Kidney (tissue), 13 donors: ENCODE measurements at regions not wholly inside any gene's neighbourhood (a gene's known extent, or its start where the extent isn't known, plus 50 kb on each side); places are given as distances from the start of the nearest gene placed in this dataset.

ENCODE experiments used
- DNase-seq, 5 donors: peaks; one replicate each; pipeline ENCODE4 v3.0.0-alpha.2; 2013 to 2020
- FAIRE-seq: peaks from 2 replicates; lab custom pipeline; 2012; peaks lifted over from hg19 to GRCh38; lab: Jason Lieb, UNC
- H3K27ac ChIP-seq, 2 donors: one replicate each; pipeline ENCODE4 v1.7.0; 2013; ENCODE audit warnings: low read depth in 2 of 2, low read length in 2 of 2, inconsistent platforms in 1 of 2
- H3K27me3 ChIP-seq: one replicate; pipeline ENCODE4 v1.7.1; 2013; ENCODE audit warnings: low read length, inconsistent platforms; ENCODE audit not compliant: control insufficient read depth, insufficient read depth
- H3K36me3 ChIP-seq, 3 donors: one replicate each; pipeline versions ENCODE4 v1.7.0 to v1.7.1; 2013; ENCODE audit warnings: low read length in 3 of 3, control low read depth in 1 of 3, inconsistent platforms in 1 of 3; ENCODE audit not compliant: insufficient read depth in 3 of 3, control insufficient read depth in 2 of 3
- H3K4me1 ChIP-seq, 3 donors: one replicate each; pipeline versions ENCODE4 v1.7.0 to v1.7.1; 2013; ENCODE audit warnings: low read length in 3 of 3, inconsistent platforms in 1 of 3, low read depth in 1 of 3; ENCODE audit not compliant: control insufficient read depth in 2 of 3, insufficient read depth in 2 of 3
- H3K4me3 ChIP-seq, 3 donors: one replicate each; pipeline versions ENCODE4 v1.7.0 to v1.8.1; 2013; ENCODE audit warnings: low read length in 3 of 3, control low read depth in 1 of 3, inconsistent platforms in 1 of 3
- H3K9ac ChIP-seq, 3 donors: one replicate each; pipeline versions ENCODE4 v1.7.0 to v1.7.1; 2013; ENCODE audit warnings: low read length in 3 of 3, control low read depth in 1 of 3, inconsistent platforms in 1 of 3
- H3K9me3 ChIP-seq, 3 donors: one replicate each; pipeline versions ENCODE4 v1.7.0 to v1.7.1; 2013; ENCODE audit warnings: low read length in 3 of 3, control low read depth in 1 of 3, inconsistent platforms in 1 of 3; ENCODE audit not compliant: control insufficient read depth in 2 of 3, insufficient read depth in 1 of 3
- intact Hi-C: fragments of 100-400 bp; cut with DNase I; formaldehyde crosslinking; loops from one replicate; pipeline ENCODE4 v1.11.1; 2022
- TF ChIP-seq, protein P1 (sequence below): IDR thresholded peaks from 3 replicates; pipeline ENCODE4 v1.5.1; 2012; ENCODE audit warnings: mild to moderate bottlenecking, moderate library complexity, borderline replicate concordance; ENCODE audit not compliant: insufficient read depth; ENCODE audit errors: extremely low read depth
- donor health status: control.
- donor health status: control.
- donor health status: control.
- donor health status: control.
- donor health status: control.
- donor health status: DM: yes; HTN: yes; CAD: no.
- donor health status: Normal renal cell carcinoma (clear cell type).

DNA sequence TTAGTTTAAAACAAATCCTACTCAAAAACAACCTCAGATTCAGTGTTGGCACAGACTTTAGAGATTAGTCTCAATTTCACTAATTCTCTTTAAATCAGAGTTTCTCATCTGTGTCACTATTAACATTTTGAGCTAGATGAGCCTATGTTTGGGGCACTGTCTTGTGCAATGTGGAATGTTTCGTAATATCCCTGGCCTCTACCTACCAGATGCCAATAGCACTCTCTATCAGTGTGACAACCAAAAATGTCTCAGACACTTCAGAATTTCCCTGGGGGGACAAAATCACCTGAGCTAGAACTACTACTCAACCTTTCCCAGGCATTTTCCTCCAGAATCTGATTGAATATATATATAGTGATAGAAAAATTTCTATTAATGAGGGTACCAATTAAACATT lies 465.2 kb upstream of the RGMB start:
- H3K4me3 ChIP-seq = no peak overlapping the region
- intact Hi-C loops = no loop called here
- no peak overlapping the region for H3K27ac ChIP-seq
- TF ChIP-seq, protein P1, sequence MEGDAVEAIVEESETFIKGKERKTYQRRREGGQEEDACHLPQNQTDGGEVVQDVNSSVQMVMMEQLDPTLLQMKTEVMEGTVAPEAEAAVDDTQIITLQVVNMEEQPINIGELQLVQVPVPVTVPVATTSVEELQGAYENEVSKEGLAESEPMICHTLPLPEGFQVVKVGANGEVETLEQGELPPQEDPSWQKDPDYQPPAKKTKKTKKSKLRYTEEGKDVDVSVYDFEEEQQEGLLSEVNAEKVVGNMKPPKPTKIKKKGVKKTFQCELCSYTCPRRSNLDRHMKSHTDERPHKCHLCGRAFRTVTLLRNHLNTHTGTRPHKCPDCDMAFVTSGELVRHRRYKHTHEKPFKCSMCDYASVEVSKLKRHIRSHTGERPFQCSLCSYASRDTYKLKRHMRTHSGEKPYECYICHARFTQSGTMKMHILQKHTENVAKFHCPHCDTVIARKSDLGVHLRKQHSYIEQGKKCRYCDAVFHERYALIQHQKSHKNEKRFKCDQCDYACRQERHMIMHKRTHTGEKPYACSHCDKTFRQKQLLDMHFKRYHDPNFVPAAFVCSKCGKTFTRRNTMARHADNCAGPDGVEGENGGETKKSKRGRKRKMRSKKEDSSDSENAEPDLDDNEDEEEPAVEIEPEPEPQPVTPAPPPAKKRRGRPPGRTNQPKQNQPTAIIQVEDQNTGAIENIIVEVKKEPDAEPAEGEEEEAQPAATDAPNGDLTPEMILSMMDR = no peak
- DNase-seq = no peak
- no peak for FAIRE-seq
- no peak overlapping the region for H3K9ac ChIP-seq
- no peaks in the 10 kb centered on the region for H3K36me3 ChIP-seq
- H3K9me3 ChIP-seq = no peaks in the 10 kb centered on the region
- H3K4me1 ChIP-seq = no peaks in the 10 kb centered on the region
- no peaks in the 10 kb centered on the region for H3K27me3 ChIP-seq

DNA sequence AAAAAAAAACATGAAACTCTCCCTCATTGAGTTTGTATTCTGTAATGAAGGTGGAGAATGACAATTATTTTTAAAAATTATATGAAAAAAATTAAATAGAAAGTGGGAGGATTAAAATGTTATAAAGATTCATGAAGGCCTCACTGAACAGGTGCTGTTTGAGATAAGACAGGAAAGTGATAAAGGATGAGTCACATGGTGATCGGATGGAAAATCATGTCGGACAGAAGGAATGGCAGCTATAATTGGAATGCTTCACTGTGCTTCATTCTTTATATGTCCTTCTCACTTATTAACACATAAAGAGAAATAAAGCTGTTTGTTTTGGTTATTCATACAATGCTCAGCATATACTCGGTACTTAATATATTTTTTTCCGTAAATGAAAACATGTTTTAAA lies 464.5 kb upstream of the RGMB start:
- no peak overlapping the region for H3K27ac ChIP-seq
- no peaks in the 10 kb centered on the region for H3K4me1 ChIP-seq
- H3K4me3 ChIP-seq = no peak overlapping the region
- H3K9ac ChIP-seq = no peak overlapping the region
- H3K27me3 ChIP-seq = no peaks in the 10 kb centered on the region
- TF ChIP-seq, protein P1 = no peak
- no peak for DNase-seq
- no peak for FAIRE-seq
- H3K36me3 ChIP-seq = no peaks in the 10 kb centered on the region
- intact Hi-C loops = no loop called here
- H3K9me3 ChIP-seq = no peaks in the 10 kb centered on the region

DNA sequence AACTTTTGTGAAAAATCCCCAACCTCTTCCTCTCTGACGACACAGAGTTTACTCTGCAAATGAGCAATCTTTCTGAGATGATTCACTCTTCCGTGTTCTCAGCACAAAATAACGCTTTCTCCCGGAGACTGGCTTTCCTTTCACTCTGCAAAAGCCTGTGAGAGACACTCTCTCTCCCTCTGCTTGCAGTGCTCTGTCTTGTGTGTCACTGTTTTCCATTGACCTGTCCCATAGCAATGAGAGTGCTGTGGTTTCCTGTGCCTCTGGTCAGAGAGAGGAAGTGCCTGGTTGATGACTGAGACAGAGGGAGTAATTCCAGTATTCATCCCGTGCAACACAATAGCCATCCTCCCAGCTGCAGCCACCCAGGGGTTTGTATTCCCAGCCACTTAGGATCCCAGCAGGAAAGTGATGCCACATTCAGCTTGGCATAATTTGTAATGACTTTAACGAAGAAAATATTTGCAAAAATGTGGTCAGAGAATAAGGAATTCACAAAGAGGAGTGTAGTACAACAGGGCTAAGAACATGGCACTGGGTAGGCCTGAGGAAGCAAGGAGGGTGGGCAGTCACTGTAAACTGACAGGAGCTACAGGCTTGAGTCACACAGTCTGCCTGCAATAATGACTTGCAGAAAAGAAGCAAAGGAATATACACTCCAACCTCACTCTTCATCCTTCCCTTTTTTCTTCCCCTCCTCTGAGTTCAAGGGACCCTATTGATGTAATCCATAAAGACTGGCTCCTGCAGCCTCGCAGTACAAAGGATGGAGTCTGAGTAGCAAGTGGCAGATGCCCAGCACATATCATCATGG lies 463.5 kb upstream of the RGMB start:
- intact Hi-C loops = no loop called here
- Histone ChIP-seq H3K9me3 (no peaks in the 10 kb centered on the region), H3K4me3 (no peak overlapping the region), H3K27me3 (no peaks in the 10 kb centered on the region), H3K36me3 (no peaks in the 10 kb centered on the region), H3K4me1 (no peaks in the 10 kb centered on the region), H3K9ac (no peak overlapping the region), H3K27ac (no peak overlapping the region)
- TF ChIP-seq, protein P1 = no peak
- FAIRE-seq = no peak
- no peak for DNase-seq

DNA sequence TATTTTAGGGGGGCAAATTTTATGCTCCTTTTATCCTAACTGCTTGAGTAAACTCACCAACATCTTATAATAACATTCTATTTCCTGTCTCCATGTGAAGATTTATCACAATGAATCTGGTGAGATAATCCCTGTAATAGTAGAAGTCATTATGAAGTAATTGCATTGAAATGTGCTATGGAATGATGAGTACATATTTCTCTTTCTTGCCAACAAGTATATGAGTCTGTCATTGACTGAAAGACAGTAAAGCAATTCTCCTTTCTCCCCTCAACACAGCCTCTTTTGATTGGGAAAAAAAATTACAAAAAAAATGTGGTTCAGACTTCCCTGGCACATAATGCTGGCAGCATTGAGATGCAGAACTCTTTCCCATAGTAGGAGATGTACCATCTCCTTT lies 459.2 kb upstream of the RGMB start:
- Histone ChIP-seq H3K4me3 (no peak overlapping the region), H3K4me1 (no peaks in the 10 kb centered on the region), H3K9me3 (no peaks in the 10 kb centered on the region), H3K36me3 (no peaks in the 10 kb centered on the region), H3K27ac (no peak overlapping the region), H3K9ac (no peak overlapping the region), H3K27me3 (no peaks in the 10 kb centered on the region)
- DNase-seq = no peak
- intact Hi-C loops = no loop called here
- no peak for FAIRE-seq
- TF ChIP-seq, protein P1 = no peak
